ENCODE measurements at regions not wholly inside any gene's neighbourhood (a gene's known extent, or its start where the extent isn't known, plus 50 kb on each side); places are given as distances from the start of the nearest gene placed in this dataset.

DNA sequence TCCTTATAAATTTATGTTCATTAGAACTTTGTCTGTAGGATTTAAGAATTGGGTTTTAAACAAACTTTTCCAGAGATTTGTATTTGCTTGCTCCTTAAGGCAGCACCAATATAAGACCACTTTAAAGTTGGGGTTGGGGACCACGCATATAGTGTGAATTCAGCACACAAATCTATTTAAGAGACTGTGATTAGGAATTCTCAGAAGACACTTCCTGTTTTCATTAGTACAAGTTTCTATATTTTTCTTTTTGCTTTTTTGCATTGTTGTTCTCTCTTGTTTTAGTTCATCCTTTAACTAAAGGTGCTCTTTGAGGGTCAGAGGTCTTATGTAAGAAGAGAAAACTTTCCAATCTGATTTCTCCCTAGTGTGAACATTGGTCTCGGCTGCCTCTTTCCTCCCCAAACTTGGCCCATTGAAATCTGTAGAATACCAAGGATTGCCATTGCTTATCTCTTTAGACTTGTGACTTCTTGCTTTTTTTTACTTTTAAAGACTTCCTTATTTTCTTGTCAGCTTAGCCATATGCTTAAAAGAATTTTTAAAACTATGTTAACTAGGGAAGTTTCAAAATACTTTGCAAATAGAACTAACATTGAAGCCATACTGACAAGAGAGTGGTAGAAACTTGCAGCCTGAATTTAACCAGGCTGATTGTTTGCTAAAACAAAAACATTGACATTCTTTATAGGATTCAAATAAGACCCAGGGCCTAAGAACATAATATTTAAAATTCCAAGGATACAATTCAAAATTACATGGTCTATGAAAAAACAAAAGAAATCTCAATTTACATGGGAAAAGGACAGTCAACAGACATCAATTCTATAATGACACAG, 264.1 kb upstream of the FN1 start:
- TF ChIP-seq, protein P1, sequence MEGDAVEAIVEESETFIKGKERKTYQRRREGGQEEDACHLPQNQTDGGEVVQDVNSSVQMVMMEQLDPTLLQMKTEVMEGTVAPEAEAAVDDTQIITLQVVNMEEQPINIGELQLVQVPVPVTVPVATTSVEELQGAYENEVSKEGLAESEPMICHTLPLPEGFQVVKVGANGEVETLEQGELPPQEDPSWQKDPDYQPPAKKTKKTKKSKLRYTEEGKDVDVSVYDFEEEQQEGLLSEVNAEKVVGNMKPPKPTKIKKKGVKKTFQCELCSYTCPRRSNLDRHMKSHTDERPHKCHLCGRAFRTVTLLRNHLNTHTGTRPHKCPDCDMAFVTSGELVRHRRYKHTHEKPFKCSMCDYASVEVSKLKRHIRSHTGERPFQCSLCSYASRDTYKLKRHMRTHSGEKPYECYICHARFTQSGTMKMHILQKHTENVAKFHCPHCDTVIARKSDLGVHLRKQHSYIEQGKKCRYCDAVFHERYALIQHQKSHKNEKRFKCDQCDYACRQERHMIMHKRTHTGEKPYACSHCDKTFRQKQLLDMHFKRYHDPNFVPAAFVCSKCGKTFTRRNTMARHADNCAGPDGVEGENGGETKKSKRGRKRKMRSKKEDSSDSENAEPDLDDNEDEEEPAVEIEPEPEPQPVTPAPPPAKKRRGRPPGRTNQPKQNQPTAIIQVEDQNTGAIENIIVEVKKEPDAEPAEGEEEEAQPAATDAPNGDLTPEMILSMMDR (IDR thresholded peaks at IDR 0.05) = no peak
- TF ChIP-seq EZH2 (IDR thresholded peaks at IDR 0.05; ENCODE audit: borderline replicate concordance, insufficient read depth, low read depth, low read length, poor library complexity, severe bottlenecking) = no peak
